Caki2 (cell line): ENCODE measurements at regions not wholly inside any gene's neighbourhood (a gene's known extent, or its start where the extent isn't known, plus 50 kb on each side); places are given as distances from the start of the nearest gene placed in this dataset.

Experiments
- DNase-seq: peaks from one replicate; pipeline ENCODE4 v3.0.0-alpha.2; 2015; ENCODE audit warnings: low read depth
- in situ Hi-C: cut with HindIII; loops from 2 replicates; pipeline ENCODE4 v1.10.0; 2016; ENCODE audit warnings: low sequenced_read_pairs, low pct_unique_long_range_greater_than_20kb, mixed read lengths

DNA sequence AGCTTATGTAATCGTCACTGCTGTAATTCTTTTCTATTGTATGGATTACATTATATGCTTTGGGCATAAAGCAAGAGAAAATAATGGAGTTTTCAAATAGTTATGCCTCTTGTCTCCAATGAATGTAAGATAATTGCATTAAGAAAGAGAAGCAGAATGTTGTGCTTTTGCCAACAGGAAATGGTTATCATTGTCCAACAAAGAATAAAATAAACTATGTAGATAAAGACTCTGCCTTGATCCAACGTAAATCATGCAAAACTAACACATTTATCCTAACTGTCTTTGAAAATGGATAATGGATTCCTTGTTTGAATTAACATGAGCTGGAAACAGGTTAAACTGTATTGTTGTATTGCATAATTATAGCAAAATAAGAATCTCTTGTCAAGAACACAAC is 1709.0 kb downstream of the PCDH7 start:
- in situ Hi-C loops: no loop called here

DNA sequence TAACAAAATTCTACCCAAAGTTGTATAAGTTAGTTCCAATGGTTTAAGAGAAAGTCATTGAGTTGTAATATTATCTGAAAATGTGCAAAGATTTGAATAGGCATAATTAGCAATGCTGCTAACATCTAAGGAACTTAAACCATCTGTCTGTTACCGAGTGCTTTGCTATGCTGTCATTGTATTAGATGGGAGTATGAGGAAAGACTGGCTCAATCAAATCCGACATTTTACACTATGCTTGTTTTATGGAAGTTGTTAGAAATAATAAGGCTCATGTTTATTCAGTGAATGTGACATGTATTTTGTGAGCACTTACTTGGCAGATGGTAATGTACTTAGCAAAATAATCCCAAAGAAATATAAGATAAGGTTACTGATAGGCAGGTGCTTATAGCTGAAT is 1715.1 kb downstream of the PCDH7 start:
- no peak for DNase-seq
- in situ Hi-C loops: no loop called here

More for the DNA sequence above, 1709.0 kb downstream of the PCDH7 start:
- DNase-seq: no peak

DNA sequence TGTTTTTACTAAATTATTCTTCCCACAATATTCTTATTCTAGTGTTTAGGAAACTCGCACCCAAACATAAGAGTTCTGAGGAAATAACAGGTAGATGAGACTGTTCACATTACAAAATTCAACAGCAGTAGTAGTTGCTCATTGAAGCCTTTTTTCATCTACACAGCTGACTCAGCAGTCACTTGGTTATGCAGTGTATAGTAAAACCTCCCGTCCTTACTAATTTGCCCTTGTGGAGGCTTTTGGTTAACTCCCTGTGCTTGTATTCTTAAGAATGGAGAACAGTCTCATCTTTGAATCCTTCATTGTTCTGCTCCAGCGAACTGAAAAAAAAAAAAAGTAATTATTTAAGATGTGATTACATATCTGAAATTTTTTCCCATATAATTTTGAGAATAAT is 1716.6 kb downstream of the PCDH7 start:
- DNase-seq: no peak
- in situ Hi-C loops: no loop called here

DNA sequence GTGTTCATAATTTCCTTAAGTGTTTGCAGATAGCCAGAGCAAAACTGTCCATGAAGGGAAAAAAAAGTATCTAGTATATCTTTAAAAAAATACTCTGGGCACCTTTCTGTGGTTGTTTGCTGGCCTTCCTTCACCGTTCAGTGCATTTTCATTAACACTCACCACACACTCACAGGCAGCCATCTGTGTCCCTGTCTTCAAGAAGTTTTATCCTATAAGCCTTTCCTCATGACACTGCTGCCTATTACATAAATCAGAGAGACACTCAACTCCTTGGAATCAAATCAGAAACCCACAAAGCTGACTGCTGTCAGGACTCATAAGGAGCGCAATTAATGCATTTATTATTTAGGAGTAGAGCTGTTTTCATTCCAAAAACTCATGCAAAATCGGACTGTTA is 1720.2 kb downstream of the PCDH7 start:
- in situ Hi-C loops: no loop called here

DNA sequence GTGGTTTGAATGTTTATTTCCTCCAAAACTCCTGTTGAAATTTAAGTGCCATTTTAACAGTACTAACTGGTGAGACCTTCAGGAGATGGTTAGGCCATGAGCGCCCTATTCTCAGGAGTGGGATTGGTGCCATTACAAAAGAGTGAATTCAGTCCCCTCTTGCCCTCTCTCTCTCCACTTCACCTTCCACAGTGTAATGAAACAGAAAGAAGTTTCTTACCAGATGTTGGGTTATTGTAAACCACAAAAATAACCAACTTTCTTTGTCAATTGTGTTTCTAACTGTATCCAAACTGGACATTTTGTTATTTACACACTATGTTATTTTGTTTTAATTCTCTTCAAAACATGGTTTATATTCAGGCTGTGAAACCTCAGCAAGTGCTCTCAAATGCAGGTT is 1734.3 kb downstream of the PCDH7 start:
- no peak for DNase-seq
- in situ Hi-C loops: no loop called here

More for the DNA sequence above, 1720.2 kb downstream of the PCDH7 start:
- DNase-seq: peak; percentile 71

DNA sequence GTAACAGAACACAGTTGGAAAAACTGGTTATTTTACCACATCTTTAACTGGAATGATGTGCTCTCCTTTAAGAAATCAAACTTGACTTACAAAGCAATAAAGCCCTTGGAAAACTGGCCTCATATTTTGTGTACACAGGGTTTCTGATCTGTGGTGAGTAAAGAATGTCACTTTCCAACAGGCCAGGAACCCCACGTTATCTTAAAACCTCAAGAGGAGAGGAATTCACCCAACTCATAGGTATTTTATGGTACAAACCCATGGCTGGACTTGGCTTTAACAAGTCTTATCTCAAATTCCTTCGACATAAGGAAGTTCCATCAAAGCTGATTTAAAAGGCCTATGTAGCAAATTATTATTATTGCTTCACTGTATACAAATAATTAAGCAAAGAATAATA is 1735.1 kb downstream of the PCDH7 start:
- no peak for DNase-seq
- in situ Hi-C loops: no loop called here

DNA sequence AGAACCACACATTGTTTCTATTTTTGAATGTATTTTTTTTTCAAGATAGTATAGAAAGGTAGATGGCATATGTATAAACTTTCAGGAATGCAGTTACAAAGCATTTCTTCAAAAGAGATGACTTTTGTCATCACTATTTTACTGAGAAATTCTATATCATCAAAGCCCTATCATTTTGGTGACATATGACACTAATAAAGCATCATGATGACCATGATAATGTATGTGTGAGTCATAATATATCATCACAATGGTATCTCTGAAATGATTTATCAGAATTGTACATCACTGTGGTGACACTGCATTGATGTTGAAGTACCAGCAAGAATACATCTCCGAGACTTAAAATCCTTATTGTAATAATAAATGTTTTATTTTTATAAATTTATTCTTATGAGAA is 1740.8 kb downstream of the PCDH7 start:
- in situ Hi-C loops: no loop called here
- no peak for DNase-seq

DNA sequence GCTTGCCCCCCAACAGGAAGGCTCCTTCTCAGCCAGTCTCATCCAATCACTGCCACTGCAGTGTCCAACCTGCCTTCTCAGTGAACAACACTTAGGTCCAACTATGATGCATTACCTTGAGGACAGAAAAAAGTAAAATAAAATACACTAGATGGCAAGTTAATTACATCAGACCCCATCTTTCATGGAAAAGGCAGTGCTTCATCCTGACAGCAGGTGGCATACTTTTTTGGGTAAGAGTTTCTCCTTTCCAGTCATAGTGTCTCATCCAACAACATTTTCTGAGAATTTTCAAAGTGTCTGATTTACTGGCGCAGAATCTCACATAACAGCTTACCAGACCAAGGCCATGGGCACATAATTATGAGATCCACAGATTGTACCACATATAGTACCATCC is 1742.8 kb downstream of the PCDH7 start:
- in situ Hi-C loops: no loop called here
- no peak for DNase-seq

DNA sequence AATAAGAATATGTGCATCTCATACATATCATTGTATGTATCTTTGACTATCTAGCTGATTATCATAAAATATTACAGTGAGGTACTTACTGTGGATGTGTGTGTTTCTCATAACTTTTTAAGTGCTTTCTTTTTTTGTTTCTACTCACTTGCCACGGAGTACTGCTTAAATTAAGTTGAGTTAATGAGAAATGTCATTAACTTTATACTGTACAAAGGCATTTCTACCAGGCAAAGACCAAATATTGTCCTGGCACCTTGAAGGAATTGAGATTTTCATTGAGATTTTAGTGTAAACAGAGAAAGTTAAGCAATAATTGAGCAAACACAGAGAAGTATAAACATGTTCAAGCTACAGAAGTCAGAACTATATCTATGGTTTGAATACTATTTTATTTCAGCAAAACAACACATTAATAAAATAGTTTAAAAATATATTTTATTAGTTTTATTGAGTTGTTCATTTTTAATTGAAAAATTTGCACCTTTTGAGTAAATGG is 1750.0 kb downstream of the PCDH7 start:
- no peak for DNase-seq
- in situ Hi-C loops: no loop called here

DNA sequence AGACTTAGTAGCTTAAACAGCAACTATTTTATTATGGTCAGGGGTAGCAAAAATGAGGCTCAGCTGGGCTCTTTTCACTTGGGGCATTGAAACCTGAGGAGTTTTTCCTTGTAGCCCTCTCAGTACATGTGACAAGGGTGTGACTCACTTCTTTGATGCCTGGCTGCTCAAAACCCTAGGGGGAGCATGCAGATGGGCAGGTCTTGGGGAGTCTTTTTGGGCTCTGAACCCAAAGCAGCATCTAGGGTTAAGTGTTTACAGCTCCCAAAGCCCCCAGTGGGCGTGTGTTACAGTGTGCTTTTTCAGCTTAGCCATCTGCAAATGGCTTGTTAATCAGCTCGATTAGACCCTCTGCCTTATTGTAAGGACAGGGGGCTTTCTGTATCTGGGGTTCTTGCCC is 1752.7 kb downstream of the PCDH7 start:
- in situ Hi-C loops: no loop called here
- DNase-seq: no peak

DNA sequence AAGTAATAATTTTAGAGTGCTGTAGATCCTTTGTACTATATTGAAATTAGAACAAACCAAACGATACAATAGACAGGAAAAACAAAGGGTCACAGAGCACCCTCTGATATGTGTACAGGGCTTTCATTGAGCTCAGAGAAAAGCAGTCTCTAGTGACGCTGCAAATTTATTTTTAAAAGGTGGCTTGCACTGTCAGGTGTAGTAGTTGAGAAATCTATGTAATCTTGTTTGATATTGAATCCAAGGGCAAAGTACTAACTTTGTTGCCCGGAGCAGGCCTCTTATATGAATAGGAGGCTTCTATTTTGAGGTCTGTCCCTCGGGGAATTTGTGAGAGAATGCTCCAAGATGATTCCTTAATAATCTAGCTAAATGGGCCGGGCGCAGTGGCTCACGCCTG is 1755.5 kb downstream of the PCDH7 start:
- in situ Hi-C loops: no loop called here
- DNase-seq: no peak

DNA sequence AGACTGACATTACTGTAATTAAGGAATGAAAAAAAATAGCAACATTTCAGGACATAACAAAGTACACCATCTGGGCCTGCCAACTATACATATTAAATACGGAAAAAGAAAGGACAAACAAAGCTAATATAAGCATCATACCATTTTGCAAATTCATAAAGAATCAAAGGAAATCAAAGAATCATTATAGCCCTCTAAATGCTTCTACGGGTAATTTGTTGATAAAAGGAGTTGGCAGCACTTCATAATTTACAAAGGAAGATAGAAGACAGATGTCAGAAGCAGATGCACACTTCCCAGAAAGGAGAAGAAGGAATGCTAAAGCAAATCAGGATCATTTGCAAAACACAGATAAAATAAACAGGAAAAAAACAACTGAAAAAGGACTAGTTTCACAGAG is 1757.3 kb downstream of the PCDH7 start:
- no peak for DNase-seq
- in situ Hi-C loops: no loop called here

DNA sequence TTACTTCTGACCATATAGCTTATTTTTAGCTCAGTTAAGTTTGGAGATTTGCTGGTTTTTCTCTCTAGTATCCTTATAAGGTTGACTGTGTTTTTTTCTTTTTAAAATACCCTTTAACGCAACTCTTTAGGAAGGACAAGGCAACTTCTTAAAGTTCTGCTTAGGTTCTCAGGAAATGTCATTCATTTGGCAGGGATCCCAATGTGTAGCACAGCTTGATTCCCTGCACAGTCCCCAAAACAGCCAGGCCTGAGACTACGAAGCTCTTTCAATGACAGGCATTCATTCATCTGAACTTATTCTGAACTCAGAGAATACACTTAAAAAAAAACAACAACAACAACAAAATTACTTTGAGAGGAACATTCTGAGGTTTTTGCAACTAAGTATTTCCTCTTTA is 1765.8 kb downstream of the PCDH7 start:
- in situ Hi-C loops: no loop called here
- no peak for DNase-seq

DNA sequence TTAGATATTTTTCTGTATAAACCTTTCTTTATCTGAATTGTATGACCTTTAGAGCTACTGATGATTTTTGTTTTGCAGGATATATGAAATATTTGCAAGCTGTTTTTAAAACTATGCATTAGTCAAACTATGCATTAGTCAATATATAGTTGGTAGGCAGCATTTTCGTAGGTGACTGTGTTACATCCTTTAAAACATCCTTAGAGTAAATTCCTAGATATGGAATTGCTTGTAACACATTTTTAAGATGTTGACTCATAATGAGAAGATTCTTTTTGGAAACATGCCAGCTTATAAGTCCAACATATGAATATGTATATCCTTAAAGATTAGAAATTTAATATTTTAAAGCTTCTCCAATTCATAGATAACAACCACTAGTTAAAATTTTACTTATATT is 1768.5 kb downstream of the PCDH7 start:
- in situ Hi-C loops: no loop called here
- no peak for DNase-seq

DNA sequence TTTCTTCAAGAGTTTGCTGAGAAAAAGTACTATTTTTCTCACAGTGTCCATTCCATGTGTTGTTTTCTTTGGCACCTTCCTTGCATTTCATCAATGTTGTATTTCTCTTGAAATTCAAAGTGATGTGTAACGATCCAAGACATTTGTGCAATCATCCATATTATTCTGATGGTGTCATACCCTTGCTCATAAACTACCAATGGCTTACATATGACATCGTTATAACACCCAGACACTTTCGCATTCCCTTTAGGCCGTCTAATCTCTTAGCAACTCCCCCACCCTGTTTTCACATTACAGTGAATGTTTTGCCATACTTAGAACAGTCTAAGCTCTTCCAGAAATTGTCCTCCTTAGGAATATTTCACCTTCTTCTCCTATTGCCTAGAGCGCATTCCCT is 1779.0 kb downstream of the PCDH7 start:
- peak; percentile 90 for DNase-seq
- in situ Hi-C loops: no loop called here

DNA sequence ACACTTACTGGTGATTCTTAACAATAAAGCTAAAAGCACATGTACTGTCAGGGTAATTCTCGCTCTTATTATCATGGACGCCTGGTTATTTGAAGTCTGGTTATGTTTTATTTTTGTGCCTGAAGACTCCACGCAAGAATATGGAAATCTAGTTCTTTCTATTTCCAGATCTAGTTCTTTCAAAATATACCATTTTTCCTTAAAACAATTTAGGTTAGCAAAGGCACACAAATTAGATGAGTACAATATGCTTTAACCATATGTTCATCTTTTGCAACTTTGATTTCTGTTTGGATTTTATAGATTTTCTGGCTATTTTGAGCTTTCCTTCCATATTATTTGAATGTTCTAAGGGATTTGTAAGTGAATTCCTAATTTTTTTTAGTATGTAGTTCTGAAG is 1783.1 kb downstream of the PCDH7 start:
- DNase-seq: no peak
- in situ Hi-C loops: no loop called here

DNA sequence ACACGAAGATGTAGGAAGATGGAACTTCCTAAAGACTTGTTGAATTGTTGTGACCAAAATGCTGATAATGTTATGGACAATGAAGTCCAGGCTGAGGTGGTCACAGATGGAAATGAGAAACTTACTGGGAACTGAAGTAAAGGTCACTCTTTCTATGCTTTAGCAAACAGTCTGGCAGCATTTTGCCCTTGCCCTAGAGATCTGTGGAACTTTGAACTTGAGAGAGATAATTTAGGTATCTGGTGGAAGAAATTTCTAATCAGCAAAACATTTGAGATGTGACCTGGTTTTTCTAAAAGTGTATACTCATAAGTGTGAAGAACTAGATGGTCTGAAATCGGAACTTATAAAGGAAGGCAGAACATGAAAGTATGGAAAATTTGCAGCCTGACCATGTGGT is 1785.9 kb downstream of the PCDH7 start:
- in situ Hi-C loops: no loop called here
- DNase-seq: no peak

DNA sequence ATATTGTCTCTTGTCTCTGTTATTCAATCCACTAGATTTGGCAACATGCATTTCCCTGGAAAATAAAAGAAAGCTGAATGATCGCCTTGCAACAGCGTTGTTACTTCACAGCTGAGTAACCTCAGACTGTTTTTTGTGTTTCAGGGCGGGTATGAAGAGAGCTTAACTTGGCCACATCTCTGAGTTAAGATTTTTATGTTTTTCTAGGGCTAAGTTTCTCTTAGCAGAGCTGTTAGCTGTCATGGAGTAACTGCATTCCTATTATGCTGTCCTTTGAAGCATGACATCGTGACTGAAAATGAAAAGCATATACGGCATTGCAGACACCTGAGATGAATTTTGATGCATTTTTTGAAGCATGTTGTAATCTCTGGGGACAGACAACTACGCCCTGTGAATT is 1798.9 kb downstream of the PCDH7 start:
- DNase-seq: peak; percentile 77
- in situ Hi-C loops: no loop called here

DNA sequence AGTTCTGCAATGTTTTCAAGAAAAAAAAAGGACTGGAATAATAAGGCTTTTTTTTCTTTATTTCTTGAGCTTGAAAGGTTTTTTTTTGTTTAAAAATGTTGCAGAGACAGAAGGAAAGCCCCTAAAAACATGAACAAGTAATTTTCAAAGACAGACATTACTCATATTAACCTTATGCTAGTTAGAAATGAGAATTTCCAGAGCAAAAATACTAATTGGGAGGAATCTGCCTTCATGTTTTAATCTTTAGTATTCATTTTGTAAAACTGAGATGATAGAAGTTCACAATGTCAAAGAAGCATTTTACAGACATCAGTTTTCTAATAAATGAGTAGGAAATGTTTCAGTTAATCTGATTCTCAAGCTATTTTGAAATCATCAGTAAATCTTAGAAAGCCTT is 1805.3 kb downstream of the PCDH7 start:
- no peak for DNase-seq
- in situ Hi-C loops: no loop called here

DNA sequence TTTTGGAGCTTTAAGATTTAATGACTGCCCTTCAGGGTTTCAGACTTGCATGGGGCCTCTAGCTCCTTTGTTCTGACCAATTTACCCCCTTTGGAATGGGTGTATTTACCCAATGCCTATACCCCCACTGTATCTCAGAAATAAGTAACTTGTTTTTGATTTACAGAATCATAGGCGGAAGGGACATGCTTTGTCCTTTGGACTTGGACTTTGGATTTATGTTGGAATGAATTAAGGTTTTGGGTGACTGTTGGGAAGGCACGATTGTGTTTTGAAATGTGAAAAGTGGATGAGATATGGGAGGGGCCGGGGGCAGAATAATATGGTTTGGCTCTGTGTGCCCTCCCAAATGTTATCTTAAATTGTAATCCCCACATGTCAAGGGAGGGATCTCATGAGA is 1824.7 kb downstream of the PCDH7 start:
- no peak for DNase-seq
- in situ Hi-C loops: no loop called here

DNA sequence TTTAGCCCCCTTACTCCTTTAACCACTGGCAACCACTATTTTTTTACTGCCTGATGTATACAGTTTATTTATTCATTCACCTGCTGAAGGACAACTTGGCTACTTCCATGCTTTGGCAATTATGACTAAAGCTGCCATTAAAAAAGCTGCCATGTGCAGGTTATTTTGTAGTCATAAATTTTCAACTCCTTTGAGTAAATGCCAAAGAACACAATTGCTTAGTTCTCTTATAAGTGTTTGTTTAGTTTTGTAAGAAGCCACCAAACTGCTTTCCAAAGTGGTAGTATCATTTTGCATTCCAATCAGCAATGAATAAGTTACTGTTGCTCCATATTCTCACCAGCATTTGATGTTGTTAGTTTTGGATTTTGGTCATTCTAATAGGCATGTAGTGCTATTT is 1831.8 kb downstream of the PCDH7 start:
- in situ Hi-C loops: no loop called here
- DNase-seq: peak; percentile 1
